Skeletal muscle tissue (tissue), 3 donors: ENCODE measurements at regions not wholly inside any gene's neighbourhood (a gene's known extent, or its start where the extent isn't known, plus 50 kb on each side); places are given as distances from the start of the nearest gene placed in this dataset.
"Not testable (repeated sequence)": the region's sequence is repeated elsewhere in the genome, so short reads cannot be mapped to it uniquely, and the experiment has no call there.

Experiments
- H3K27ac ChIP-seq: one replicate; pipeline ENCODE4 v1.7.0; 2013; ENCODE audit warnings: mild to moderate bottlenecking, low read depth, low read length, inconsistent platforms
- H3K27me3 ChIP-seq, 3 donors: one replicate each; pipeline ENCODE4 v1.7.0; 2013; ENCODE audit warnings: low read length in 3 of 3; ENCODE audit not compliant: control insufficient read depth in 3 of 3, insufficient read depth in 3 of 3
- H3K36me3 ChIP-seq, 3 donors: one replicate each; pipeline ENCODE4 v1.7.0; 2013; ENCODE audit warnings: low read length in 3 of 3; ENCODE audit not compliant: control insufficient read depth in 3 of 3, insufficient read depth in 3 of 3
- H3K4me1 ChIP-seq, 3 donors: one replicate each; pipeline ENCODE4 v1.7.0; 2013; ENCODE audit warnings: low read length in 3 of 3, mild to moderate bottlenecking in 3 of 3; ENCODE audit not compliant: control insufficient read depth in 3 of 3, insufficient read depth in 3 of 3
- H3K4me3 ChIP-seq, 3 donors: one replicate each; pipeline ENCODE4 v1.7.0; 2013; ENCODE audit warnings: low read length in 3 of 3
- H3K9ac ChIP-seq, 3 donors: one replicate each; pipeline ENCODE4 v1.7.0; 2013; ENCODE audit warnings: low read length in 3 of 3, mild to moderate bottlenecking in 3 of 3, moderate library complexity in 2 of 3, low read depth in 1 of 3
- H3K9me3 ChIP-seq, 3 donors: one replicate each; pipeline ENCODE4 v1.7.0; 2013; ENCODE audit warnings: low read length in 3 of 3; ENCODE audit not compliant: control insufficient read depth in 3 of 3
- donor health status: Osteomylitis.

- Histone ChIP-seq H3K27ac (no peak overlapping the region), H3K27me3 (peaks cover 0 to 6% (median 4%) of the 10 kb centered on the region in 3 donors), H3K9ac (no peak overlapping the region), H3K9me3 (no peaks in the 10 kb centered on the region), H3K4me3 (no peak overlapping the region), H3K4me1 (no peaks in the 10 kb centered on the region), H3K36me3 (no peaks in the 10 kb centered on the region)
Measured at GRCh38 chr15:29986946-29987345, 95.8 kb upstream of the GOLGA8J start.

DNA sequence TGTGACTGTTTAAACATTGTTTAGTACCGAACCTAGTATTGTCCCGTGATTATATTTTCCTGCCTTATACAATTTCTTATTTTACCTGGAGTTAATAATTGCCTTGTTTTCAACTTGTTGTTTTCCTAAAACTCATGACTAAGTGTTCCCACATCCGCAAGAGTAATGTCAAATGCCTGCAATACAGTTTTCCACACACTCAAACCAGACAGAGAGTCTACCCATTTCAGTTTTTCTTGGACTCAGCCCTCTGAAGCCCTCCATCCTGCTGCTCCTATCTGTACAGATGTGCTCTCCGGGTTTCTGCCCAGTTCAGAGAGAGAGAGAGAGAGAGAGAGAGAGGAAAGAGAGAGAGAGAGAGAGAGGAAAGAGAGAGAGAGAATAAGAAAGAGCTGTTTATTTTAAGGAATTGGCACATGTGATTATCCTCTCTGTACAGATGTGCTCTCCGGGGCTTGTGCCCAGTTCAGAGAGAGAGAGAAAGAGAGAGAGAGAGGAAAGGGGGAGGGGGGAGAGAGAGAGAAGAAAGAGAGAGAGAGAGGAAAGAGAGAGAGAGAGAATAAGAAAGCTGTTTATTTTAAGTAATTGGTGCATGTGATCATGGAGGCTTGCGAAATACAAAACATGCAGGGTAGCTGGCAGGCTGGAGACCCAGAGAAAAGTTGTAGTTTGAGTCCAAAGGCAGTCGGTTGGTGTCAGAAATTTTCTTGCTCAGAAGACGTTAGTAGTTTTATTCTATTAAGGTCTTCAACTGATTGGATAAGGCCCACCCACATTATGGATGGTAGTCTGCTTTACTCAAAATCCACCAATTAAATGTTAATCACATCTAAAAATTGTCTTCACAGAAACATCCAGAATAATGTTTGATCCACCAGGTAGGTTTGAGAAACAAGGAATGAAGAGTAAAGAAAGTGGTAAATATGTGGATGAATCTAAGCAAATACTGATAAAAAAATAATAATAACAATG is 104.1 kb upstream of the GOLGA8J start:
- Histone ChIP-seq H3K27ac (no peak overlapping the region), H3K4me1 (no peaks in the 10 kb centered on the region), H3K9ac (no peak overlapping the region), H3K9me3 (no peaks in the 10 kb centered on the region), H3K27me3 (no peaks in the 10 kb centered on the region), H3K36me3 (no peaks in the 10 kb centered on the region), H3K4me3 (no peak overlapping the region)

- not testable (repeated sequence) for H3K9ac ChIP-seq, H3K4me3 ChIP-seq, H3K9me3 ChIP-seq, H3K36me3 ChIP-seq, H3K4me1 ChIP-seq, H3K27ac ChIP-seq
- peaks cover 15 to 22% (median 19%) of the 10 kb centered on the region in 3 donors for H3K27me3 ChIP-seq
Measured at GRCh38 chr15:29974056-29974455, 108.7 kb upstream of the GOLGA8J start.

DNA sequence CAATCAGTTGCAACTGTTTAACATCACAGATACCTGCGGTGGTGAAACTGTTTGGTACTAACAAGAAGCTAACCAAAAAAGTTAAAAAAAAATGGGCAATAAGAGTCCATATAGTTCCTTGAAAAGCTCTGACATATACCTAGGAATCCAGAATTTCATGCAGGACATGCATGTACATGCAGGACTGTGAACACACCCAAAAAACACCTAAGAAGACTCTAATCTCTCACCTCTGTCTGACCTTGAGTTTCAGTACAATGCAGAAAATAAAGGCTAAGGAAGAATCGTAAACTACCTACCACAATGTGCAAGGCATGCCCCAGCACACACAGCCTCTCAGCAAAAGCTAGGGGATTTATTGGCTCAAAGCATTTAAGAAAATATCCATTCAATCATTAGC is 110.7 kb upstream of the GOLGA8J start:
- Histone ChIP-seq H3K4me3 (no peak overlapping the region), H3K9me3 (peaks cover 0 to 8% (median 0%) of the 10 kb centered on the region in 3 donors), H3K9ac (no peak overlapping the region), H3K36me3 (no peaks in the 10 kb centered on the region), H3K27ac (no peak overlapping the region), H3K4me1 (no peaks in the 10 kb centered on the region), H3K27me3 (peaks cover 27 to 37% (median 31%) of the 10 kb centered on the region in 3 donors)

DNA sequence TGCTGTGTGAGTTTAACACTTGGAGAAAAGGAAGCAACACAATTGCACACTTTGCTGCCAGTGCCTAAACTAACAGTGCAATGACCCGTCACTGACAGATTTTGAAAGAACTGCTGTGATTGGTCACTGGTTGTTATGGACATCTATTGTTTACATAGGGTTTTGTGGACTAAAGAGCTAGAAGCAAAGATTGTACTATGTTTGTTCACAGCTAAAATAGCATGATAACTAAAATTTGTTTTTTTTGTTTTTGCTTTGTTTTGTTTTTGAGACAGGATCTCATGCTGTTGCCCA is 112.4 kb upstream of the GOLGA8J start:
- Histone ChIP-seq H3K4me3 (no peak overlapping the region), H3K9ac (no peak overlapping the region), H3K36me3 (no peaks in the 10 kb centered on the region), H3K27me3 (peaks cover 27 to 37% (median 33%) of the 10 kb centered on the region in 3 donors), H3K9me3 (peaks cover 0 to 8% (median 0%) of the 10 kb centered on the region in 3 donors), H3K4me1 (no peaks in the 10 kb centered on the region), H3K27ac (no peak overlapping the region)

GRCh38 chr15:29969562-29970401 is 113.0 kb upstream of the GOLGA8J start:
- peaks cover 0 to 8% (median 0%) of the 10 kb centered on the region in 3 donors for H3K9me3 ChIP-seq
- peaks cover 27 to 37% (median 33%) of the 10 kb centered on the region in 3 donors for H3K27me3 ChIP-seq
- H3K4me3 ChIP-seq = no peak overlapping the region
- no peaks in the 10 kb centered on the region for H3K4me1 ChIP-seq
- H3K27ac ChIP-seq = no peak overlapping the region
- H3K9ac ChIP-seq = no peak overlapping the region
- no peaks in the 10 kb centered on the region for H3K36me3 ChIP-seq

GRCh38 chr15:29968895-29969561 is 113.7 kb upstream of the GOLGA8J start:
- no peak overlapping the region for H3K4me3 ChIP-seq
- H3K9me3 ChIP-seq = peaks cover 0 to 8% (median 0%) of the 10 kb centered on the region in 3 donors
- H3K27me3 ChIP-seq = peaks cover 27 to 37% (median 33%) of the 10 kb centered on the region in 3 donors
- no peak overlapping the region for H3K27ac ChIP-seq
- H3K9ac ChIP-seq = no peak overlapping the region
- no peaks in the 10 kb centered on the region for H3K4me1 ChIP-seq
- no peaks in the 10 kb centered on the region for H3K36me3 ChIP-seq

DNA sequence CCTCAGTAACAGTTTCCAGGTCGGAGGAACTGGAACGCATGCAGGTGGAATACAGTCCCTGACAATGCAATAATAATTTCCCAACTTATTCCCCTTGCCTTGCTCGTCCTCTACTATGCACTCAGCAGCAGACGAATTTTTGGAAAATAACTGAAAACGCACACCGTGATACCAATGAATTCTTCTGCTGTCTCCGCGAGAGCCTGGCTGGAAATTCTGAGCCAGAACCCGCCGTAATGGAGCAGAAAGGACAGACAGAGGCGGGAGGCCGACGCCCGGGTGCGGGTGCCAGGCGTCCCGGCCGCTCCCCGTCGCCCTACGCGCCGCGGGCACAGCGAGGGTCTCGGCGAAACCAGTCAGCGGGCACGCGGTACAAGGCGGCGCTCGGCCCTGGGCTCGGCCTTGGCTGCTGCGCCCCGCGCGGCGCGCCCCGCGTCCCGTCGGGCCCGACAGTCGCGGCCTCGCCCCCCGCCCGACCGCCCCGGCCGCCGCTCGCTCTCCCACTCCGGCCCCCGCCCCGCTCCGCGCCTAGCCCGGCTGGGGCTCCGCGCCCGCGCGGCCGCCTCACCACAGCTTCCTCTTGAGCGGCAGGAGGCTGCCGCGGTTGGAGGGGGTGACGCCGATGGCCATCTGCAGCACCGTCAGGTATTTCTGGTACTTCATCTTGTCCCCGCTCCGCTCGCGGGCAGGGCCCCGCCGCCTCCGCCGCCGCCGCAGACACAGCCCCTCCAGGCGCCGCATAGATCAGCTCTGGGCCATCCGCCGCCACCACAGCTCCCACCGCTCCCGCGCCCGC is 114.5 kb upstream of the GOLGA8J start:
- H3K27me3 ChIP-seq = peaks cover 27 to 37% (median 33%) of the 10 kb centered on the region in 3 donors
- H3K36me3 ChIP-seq = no peaks in the 10 kb centered on the region
- no peaks in the 10 kb centered on the region for H3K4me1 ChIP-seq
- H3K4me3 ChIP-seq = peak overlapping the region in 1 of 3 donors; percentile 22
- peaks cover 0 to 8% (median 0%) of the 10 kb centered on the region in 3 donors for H3K9me3 ChIP-seq
- H3K27ac ChIP-seq = no peak overlapping the region
- H3K9ac ChIP-seq = no peak overlapping the region

- H3K4me3 ChIP-seq = no peak overlapping the region
- H3K9ac ChIP-seq = no peak overlapping the region
- no peaks in the 10 kb centered on the region for H3K9me3 ChIP-seq
- H3K27ac ChIP-seq = no peak overlapping the region
- H3K27me3 ChIP-seq = peaks cover 1 to 13% (median 5%) of the 10 kb centered on the region in 3 donors
- no peaks in the 10 kb centered on the region for H3K36me3 ChIP-seq
- H3K4me1 ChIP-seq = no peaks in the 10 kb centered on the region
Measured at GRCh38 chr15:29962407-29962806, 120.3 kb upstream of the GOLGA8J start.
